Right atrium auricular region (tissue), 2 donors: ENCODE measurements at regions not wholly inside any gene's neighbourhood (a gene's known extent, or its start where the extent isn't known, plus 50 kb on each side); places are given as distances from the start of the nearest gene placed in this dataset.

Source experiments
- DNase-seq: peaks from one replicate; pipeline ENCODE4 v3.0.0-alpha.2; 2019; ENCODE audit warnings: low spot score
- H3K27ac ChIP-seq, 2 donors: fragments of 200-600 bp; sonication (generic); 1 replicate in 1 of 2; 2 replicates in 1 of 2; pipeline ENCODE4 v1.5.1; 2016 to 2019
- H3K27me3 ChIP-seq, 2 donors: fragments of 200-600 bp; sonication (generic); one replicate each; pipeline versions ENCODE4 v1.5.1 to v1.6.0; 2017 to 2019
- H3K36me3 ChIP-seq: fragments of 200-600 bp; sonication (generic); one replicate; pipeline ENCODE4 v1.5.1; 2016
- H3K4me1 ChIP-seq, 2 donors: fragments of 200-600 bp; sonication (generic); one replicate each; pipeline versions ENCODE4 v1.5.1 to v1.6.0; 2017 to 2019
- H3K4me3 ChIP-seq, 2 donors: fragments of 200-600 bp; sonication (generic); 1 replicate in 1 of 2; 2 replicates in 1 of 2; pipeline ENCODE4 v1.5.1; 2017 to 2019; ENCODE audit warnings: mild to moderate bottlenecking in 1 of 2, moderate library complexity in 1 of 2
- H3K9me3 ChIP-seq, 2 donors: fragments of 200-600 bp; sonication (generic); one replicate each; pipeline ENCODE4 v1.5.1; 2019
- CTCF ChIP-seq, 2 donors: fragments of 200-600 bp; sonication (generic); IDR thresholded peaks; one replicate each; pipeline ENCODE4 v1.5.1; 2019; ENCODE audit warnings: antibody characterized with exemption in 2 of 2

GRCh38 chr4:126233483-126233882 is 918.7 kb downstream of the FAT4 start:
- Histone ChIP-seq H3K27ac (no peak overlapping the region), H3K36me3 (no peaks in the 10 kb centered on the region), H3K9me3 (peaks cover 0 to 29% of the 10 kb centered on the region in 2 donors), H3K27me3 (no peaks in the 10 kb centered on the region), H3K4me3 (no peak overlapping the region), H3K4me1 (no peaks in the 10 kb centered on the region)
- DNase-seq: no peak
- no peak for TF ChIP-seq CTCF (IDR thresholded peaks at IDR 0.05)

GRCh38 chr4:126238013-126238412 is 923.3 kb downstream of the FAT4 start:
- H3K9me3 ChIP-seq: peaks cover 0 to 28% of the 10 kb centered on the region in 2 donors
- H3K36me3 ChIP-seq: no peaks in the 10 kb centered on the region
- H3K27ac ChIP-seq: no peak overlapping the region
- H3K4me3 ChIP-seq: no peak overlapping the region
- no peaks in the 10 kb centered on the region for H3K4me1 ChIP-seq
- DNase-seq: no peak
- peak in 1 of 2 donors; percentile 45 for TF ChIP-seq CTCF (IDR thresholded peaks at IDR 0.05)
- H3K27me3 ChIP-seq: no peaks in the 10 kb centered on the region

- no peaks in the 10 kb centered on the region for H3K4me1 ChIP-seq
- no peak for TF ChIP-seq CTCF (IDR thresholded peaks at IDR 0.05)
- H3K36me3 ChIP-seq: no peaks in the 10 kb centered on the region
- peaks cover 0 to 7% of the 10 kb centered on the region in 2 donors for H3K9me3 ChIP-seq
- peak overlapping the region in 1 of 2 donors; percentile 10 for H3K4me3 ChIP-seq
- no peaks in the 10 kb centered on the region for H3K27me3 ChIP-seq
- peak overlapping the region in 1 of 2 donors; percentile 31 for H3K27ac ChIP-seq
- no peak for DNase-seq
These were observed 926.9 kb downstream of the FAT4 start for GRCh38 chr4:126241634-126242033.

- H3K27ac ChIP-seq: peak overlapping the region; percentile 31 to 46
- H3K4me3 ChIP-seq: no peak overlapping the region
These were observed 928.1 kb downstream of the FAT4 start for GRCh38 chr4:126242679-126243390.

GRCh38 chr4:126247409-126247808 is 932.7 kb downstream of the FAT4 start:
- Histone ChIP-seq H3K9me3 (peaks cover 0 to 7% of the 10 kb centered on the region in 2 donors), H3K36me3 (no peaks in the 10 kb centered on the region), H3K27ac (no peak overlapping the region), H3K4me1 (no peaks in the 10 kb centered on the region), H3K4me3 (no peak overlapping the region), H3K27me3 (no peaks in the 10 kb centered on the region)
- no peak for TF ChIP-seq CTCF (IDR thresholded peaks at IDR 0.05)
- no peak for DNase-seq

More at GRCh38 chr4:126242679-126243390, 928.1 kb downstream of the FAT4 start:
- Histone ChIP-seq H3K27me3 (no peaks in the 10 kb centered on the region), H3K4me1 (no peaks in the 10 kb centered on the region), H3K36me3 (no peaks in the 10 kb centered on the region), H3K9me3 (peaks cover 0 to 7% of the 10 kb centered on the region in 2 donors)
- no peak for TF ChIP-seq CTCF (IDR thresholded peaks at IDR 0.05)
- DNase-seq: peak; percentile 82

GRCh38 chr4:126250006-126250405 is 935.3 kb downstream of the FAT4 start:
- H3K4me1 ChIP-seq: no peaks in the 10 kb centered on the region
- H3K36me3 ChIP-seq: no peaks in the 10 kb centered on the region
- no peaks in the 10 kb centered on the region for H3K27me3 ChIP-seq
- no peak overlapping the region for H3K4me3 ChIP-seq
- DNase-seq: no peak
- H3K27ac ChIP-seq: no peak overlapping the region
- H3K9me3 ChIP-seq: peaks cover 0 to 7% of the 10 kb centered on the region in 2 donors
- no peak for TF ChIP-seq CTCF (IDR thresholded peaks at IDR 0.05)
